Hematopoietic multipotent progenitor cell treated with erythropoietin and hydrocortisone succinate and interleukin-3 and kit ligand, for 8 days (in vitro differentiated cells): ENCODE measurements at regions not wholly inside any gene's neighbourhood (a gene's known extent, or its start where the extent isn't known, plus 50 kb on each side); places are given as distances from the start of the nearest gene placed in this dataset.
A peak's percentile ranks its signal among the peaks of the same experiment; 100 is the strongest.

Experiments
- DNase-seq: peaks from one replicate; pipeline ENCODE4 v3.0.0-alpha.2; 2015

DNA sequence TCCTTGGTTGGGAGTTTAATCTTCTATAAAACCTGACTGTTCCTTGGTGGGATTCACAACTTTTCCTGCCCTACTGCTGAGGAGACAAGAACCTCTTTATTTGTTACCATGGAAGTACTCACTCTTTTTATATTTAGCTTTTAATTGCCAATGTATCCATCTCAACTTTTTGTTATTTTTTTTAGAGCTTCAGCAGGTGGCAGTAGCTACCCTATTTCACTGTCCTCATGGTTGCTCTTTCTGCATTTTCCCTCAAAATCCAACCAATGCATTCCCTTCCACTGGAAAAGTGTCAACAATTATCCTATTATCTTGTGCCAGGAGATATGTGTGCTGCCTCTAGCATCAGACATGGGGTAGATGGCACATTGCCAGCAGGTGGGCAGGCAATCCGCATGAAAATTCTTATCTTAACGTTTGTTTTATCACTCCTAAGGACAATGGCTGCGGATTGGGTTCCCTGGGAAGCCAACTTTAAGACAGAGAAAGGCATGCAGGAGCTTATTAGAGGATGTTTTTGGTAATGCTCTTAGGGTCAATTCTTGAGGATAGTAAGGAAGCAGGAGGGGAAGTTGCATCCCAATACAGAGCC, 406.4 kb downstream of the SNAPC1 start:
- no peak for DNase-seq

DNA sequence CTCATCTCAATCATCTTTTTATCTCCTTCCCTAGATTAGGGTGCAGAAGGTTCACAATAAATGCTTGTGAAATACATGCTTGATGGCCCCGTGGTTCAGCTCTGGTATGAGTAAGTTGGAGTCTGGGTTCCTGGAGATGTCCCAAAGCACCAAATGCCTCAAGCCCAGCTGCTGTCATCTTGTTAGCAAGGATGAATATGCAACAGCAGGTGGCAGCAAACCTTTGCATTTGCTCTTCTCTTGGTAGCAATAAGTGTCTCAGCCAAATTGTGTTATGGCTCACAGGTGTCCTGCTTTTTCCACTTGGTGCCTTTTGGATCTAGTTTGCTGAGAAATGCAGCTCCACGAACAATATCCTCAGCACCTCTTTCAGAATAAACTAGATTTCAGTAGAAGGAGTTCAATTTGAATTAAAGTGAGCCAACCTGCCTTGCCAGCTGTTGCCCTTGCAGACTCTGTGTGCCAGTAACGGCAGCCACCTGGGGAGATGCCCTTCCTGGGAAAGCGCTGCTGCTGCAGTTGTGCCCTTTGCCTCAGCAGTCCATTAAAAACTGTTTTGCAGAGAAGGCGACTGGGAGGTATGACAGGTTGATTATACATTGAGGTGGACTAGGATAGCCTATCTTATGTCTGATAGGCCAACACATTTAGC, 417.3 kb downstream of the SNAPC1 start:
- peak; percentile 49 for DNase-seq

DNA sequence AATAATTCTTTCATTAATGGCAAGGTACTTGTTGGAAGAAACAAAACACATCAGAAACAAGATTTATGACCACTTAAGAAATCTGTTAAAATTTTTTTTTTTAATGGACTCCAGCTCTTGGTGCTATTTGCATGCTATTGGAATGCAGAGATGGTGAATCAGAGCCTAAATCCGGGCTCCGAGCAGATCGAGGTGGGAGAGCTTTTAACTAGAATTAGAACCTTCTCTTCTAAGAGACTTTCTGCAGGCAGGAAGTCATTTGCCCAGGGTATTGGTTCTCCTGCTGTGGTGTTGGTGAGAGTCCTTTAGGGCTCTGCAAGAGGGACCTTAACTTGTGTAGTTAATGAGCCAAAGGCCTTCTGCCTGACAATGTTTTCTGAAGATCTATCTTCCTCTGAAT, 419.4 kb downstream of the SNAPC1 start:
- DNase-seq: no peak

DNA sequence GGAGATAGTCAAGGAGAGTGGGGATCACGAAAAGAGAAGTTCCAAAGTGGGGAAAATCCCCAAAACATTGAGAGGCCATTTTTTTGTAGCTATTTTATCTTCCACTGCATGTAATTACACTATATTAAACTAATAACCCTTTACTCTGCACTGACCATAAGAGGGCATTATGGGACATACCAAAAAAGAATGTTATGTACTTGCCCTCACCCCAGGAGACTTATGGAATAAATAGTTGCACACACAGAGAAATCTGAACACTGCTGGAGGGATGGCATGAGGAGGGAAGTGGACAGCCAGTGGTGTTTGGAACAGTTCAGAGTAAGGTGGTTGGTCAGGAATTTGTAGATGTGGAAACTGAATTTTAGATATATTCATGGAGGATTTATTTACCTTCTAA, 422.9 kb downstream of the SNAPC1 start:
- DNase-seq: no peak

DNA sequence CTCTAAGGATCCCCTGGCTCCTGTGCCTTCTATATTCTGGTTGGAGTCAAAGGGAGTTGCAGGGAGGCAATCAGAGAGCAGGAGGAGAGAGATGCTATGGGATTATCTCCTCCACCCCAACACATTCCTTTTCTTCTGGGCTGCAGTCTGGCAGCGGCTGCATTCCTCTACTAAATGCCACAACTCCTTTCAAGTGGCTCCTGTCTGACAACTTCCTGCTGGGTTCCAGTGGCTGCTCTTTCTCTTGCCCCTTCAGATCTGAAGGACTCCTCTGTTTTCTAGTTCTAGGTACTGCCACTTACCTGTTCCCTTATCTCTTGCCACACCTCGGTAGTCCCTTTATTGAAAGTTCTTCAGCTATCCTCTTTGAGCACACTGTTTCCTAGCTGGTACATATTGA, 425.0 kb downstream of the SNAPC1 start:
- DNase-seq: no peak

DNA sequence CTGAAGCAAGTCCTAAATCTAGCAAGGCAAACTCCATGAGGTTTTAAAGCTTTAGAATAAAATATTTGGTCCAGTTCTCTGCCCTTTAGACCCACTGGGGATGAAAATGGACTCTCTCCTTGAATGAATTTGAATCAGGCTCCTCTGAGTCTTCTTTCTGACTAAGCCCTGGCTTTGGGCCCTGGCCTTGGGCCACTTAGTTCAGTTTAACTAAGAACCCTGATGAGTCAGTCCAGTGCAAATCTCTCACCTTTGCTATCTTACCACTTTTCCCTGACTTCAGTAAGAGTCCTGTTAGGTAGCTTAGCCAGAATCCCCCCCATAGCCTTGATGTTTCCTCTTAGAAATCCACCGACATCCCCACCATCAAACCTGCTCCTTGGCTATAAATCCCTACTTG, 427.5 kb downstream of the SNAPC1 start:
- DNase-seq: no peak

DNA sequence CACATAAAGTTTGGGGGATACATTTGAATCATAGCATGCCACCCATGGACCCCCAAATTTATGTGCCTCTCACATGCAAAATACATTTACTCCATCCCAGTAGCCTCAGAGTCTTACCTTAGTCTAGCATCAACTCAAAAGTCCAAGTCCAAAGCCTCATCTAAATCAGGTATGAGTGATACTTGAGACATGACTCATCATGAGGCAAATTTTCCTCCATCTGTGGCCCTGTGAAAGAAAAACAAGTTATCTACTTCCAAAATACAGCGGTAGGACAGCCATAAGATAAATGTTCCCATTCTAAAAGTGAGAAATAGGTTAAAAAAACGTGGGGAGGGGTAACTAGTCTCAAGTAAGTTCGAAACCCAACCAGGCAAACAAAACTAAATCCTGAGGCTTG, 444.2 kb downstream of the SNAPC1 start:
- no peak for DNase-seq

DNA sequence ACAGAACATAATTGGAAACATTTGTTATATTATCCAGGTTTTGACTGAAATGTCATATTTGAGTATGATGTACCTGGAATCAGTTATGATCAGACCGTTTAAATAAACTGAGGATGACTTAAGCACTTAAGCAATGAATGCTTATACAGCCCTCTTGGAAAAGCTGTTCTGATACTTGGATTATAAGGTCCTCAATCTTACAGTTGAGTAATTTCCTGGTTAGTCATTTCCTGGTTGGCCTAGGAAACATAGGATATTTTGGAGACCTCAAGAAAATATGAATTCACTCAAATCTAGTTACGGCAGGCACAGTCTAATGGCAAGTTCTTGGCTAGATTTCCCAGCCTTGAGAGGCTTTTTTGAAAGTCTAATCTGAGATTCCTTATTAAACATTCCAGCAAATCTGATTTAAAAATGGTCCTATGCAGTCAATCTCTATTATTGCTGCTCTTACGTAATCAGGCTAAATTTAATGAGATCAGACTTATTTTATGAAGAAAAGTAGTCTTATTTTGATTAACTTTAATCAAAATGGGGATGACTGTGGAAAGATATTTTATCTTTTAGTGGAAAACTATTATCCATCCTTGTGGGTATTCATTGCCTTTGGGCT, 447.2 kb downstream of the SNAPC1 start:
- no peak for DNase-seq

DNA sequence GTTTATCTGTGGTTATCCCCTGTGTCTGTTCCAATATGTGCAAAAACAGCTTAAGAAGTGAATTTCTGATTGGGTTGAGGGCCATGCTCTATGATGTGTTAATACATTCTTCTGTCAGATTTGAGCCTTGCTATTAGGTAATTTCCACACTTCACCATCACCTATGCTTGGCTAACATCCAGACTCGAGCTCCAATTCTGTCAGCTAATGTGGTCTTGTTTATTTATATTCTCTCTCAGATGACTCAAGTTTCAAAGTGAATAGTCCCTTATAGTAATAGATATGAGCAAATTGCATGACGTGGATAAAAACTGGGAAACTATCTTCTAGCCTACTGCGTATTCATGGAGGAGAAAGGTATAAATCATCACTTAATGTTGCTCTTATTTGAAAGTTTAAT, 451.3 kb downstream of the SNAPC1 start:
- DNase-seq: no peak

DNA sequence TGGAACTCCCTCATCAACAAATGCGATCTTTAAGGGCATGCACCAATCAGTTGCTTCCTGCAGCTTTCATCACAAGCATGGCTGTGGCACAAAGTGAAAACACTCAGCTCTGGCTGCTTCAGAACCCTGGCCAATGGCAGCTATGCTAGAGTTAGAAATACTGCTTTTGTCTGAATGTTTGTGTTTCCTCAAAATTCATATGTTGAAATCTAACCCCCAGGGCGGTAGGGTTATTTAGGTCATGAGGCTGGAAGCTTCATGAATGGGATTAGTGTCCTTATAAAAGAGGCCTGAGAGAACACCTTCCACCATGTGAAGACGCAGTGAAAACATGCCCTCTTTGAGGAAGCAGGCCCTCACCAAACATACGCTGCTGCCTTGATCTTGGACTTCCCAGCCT, 453.9 kb downstream of the SNAPC1 start:
- DNase-seq: no peak

DNA sequence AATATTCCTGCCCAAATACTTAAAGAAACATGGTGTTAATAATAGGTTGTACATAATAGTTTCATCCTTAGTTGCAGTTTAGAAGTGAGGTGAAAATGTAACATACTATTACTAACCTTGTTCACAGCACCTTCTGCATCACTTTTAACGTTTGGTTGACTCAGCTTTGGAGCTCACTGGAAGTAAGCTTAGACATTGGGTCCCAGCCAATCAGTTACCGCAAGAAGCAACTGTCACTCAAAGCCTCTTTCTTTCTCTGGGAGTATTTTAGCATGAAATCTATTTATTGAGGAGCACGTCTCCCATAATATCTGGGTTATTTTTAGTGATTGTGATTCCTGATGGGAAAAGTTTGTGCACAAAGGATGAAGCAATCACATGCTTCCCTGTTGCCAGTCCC, 472.6 kb downstream of the SNAPC1 start:
- DNase-seq: no peak

DNA sequence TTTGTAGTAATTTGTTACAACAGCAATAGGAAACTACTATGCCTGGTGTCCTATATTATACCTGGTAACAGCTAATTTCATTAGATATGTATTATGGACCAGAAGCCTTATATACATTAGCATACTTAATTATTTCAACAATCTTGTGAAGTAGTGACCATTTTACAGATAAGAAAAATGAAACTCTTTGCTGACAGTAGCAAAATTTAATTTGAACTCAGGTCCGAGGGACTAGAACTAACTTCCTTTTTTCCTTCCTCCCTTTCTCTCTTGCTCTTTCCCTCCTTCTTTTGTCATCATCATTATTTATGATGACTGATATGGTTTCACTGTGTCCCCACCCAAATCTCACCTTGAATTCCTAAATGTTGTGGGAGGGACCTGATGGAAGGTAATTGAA, 482.0 kb downstream of the SNAPC1 start:
- no peak for DNase-seq

DNA sequence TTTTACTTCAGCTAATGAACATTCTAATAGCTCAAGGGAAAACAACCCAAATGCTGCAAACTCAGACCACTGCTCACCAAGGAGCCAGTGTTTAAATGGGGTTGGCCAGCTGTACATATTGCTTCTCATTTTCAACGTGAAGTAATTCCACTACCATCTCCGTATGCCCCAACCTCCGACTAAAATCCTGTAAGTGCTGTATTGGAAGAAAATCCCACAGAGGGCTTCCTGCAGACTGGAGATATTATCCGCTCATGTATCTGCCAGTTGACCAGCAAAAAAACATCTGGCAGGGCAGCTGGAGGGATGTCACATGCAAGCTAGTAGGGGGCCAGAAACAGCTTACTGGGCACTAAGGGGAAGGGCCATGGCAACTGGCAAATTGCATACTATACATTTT, 485.0 kb downstream of the SNAPC1 start:
- no peak for DNase-seq

DNA sequence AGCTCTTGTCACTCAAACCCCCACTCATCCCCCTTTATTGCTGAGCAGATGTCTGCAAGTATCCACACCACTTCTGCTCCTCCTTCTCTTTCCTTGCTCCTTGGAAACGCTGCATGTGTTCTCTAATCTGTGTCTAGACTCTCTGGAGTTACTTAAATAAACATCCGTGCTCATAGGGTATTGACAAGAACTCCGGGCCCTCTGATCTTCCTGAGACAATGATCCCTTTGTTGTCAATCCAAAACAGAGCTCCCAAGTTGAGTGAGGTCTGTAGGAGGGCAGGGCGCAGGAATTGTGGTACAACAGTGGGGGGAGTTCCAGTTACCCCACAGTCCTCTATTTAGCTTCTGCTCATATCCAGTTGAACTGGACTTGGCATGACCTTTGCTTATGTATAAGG, 489.0 kb downstream of the SNAPC1 start:
- DNase-seq: no peak

DNA sequence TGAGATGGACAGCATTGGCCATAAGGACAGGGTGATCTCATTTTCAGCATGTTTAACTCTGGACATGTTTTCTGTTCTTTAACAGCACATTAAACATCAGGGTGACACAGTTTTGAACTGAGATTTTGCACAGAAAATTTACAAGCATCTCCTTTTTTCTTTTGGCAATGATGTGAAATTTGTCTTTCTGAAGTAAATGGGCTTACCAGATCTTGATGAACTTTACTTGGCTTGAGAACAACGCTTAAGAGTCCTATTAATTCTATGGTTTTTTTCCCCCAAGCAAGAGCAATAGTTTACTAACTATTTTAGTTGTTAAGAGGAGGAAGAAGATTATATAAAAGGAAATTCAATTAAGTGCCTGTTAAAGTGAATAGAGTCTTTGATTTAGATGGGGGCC, 491.0 kb downstream of the SNAPC1 start:
- DNase-seq: no peak

DNA sequence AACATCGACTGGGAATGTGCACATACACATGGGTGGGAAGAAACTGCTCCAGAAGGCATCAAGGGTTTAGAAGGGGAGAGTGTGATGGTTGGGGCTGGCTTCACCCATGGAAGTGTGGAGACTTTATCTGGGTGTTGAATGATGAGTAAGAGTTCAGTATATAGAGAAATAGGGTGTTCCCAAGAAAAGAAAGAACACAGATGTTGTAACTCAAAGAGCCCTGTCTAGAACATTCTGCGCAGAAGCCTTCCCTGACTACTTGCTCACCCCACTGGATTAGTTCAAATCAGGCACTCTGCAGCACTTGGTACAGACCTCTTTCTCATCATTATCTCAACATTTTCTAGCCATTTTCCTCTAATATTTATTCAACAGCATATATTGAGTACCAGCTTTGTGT, 491.7 kb downstream of the SNAPC1 start:
- no peak for DNase-seq

DNA sequence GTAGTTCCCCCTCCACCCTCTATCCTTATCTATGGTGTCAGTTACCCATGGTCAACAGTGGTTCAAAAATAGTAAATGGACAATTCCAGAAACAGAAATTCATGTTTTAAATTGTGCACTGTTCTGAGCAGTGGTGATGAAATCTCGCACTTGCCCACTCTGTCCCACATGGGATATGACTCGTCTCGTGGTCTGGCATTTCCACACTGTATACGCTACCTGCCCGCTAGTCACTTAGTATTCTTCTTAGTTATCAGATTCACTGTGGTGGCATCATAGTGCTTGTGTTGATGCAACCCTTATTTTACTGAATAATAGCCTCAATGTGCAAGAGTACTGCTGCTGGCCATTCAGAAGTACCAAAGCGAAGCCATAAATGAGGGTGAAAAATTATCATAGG, 507.0 kb downstream of the SNAPC1 start:
- DNase-seq: no peak

DNA sequence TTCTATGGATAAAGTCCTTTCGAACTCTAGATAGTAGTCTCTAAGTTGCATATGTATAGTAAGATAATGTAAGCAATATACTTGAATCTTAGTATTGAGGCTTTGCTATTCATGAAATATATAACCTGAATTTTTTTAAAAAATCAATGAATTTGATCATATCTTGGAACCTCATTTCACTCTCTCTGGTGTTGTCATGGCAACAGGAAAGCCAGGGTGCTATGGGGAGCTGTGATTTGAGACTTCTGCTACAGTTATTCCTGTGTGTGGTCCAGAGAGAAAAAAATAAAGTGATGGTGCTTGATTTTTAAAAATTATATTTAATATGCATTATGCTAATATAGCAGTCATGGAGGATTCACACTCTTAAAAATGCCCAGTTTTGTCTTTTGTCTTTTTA, 508.0 kb downstream of the SNAPC1 start:
- no peak for DNase-seq

DNA sequence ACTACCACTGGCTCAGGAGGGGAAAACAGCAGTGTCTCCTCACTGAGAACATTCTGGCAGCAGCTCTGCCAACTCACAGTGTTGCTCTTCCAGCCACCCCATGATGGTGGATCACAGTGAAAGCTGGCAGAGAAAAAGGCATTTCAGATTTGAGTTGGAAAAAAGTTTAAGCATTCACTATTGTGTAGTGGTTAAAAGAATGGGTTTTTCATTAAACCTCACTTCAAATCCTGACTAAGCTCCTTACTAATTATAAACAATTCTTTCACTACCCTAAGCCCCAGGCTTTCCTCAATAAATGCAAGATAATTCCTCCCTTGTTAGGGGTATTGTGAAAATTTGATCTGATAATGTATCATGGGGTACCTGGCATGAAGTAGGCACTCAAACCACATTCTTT, 518.1 kb downstream of the SNAPC1 start:
- DNase-seq: no peak

DNA sequence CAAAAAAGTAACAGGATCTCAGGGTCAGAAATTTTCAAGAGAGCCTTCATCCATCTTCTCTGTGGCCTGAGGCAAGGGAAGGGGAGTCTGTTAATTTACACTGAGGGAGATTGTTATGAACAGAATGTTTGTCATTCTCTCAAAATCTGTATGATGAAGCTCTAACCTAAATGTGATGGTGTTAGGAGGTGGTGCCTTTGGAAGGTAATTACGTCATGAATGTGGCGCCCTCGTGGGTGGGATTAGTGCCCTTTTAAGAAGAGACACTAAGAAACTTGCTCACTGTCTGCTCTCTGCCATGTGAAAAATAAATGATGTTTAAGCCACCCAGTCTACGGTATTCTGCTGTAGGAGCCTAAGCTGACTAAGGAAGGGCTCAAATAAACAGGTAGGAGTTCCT, 521.6 kb downstream of the SNAPC1 start:
- DNase-seq: no peak

DNA sequence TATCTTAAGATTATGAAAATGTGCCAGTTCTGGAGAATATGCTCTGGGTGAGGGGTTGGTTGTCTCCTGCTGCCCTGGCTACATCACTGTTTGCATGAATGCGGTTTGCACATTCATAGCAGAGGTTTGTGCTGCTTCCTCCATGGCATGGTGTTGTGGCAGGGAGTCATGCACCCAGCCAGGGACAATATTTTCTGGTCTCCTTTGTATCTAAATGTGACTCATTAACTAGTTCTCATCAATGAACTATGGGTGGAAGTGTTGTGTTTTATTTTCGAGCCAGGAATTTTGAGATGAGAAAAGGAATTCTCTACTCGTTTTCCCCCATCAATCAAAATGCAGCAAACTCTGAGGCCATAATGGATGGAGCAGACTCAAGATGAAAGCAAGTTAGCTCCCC, 527.3 kb downstream of the SNAPC1 start:
- DNase-seq: no peak

DNA sequence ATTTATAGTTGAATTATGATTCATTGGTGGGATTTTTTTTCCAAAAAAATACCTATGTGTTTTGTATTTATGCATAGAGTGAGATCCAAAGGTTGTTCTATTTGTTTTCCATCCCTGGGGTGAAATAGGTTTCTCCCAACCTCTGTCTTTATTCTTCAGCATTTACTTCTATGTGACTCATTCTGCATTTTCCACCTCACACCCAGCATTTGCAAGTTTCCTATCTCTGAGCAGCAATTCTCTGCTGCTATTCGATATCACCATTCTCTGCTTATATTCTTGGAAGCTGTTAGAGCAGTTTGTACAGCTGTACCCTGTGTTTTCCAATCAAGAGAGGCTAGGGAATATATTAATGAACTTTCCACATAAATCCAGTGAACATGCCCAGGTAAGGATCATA, 538.9 kb downstream of the SNAPC1 start:
- no peak for DNase-seq

DNA sequence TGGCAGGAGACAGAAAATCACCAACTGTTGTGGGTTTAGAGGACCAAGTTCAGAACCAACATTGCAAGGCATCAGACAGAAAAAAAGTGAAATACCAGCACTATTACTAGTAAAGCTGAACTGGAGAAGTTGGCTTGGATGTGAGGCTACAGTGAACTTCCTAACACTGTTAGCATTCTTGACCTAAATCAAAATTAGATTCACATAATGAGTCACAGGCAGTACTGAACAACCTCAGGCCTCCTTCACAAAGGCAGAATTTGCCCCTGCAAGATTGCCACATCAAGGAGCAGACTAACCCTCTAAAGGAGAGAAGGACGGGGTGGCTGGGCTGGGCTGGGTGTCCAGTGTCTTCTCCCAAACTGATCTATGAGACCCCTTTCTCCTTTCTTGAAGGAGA, 539.7 kb downstream of the SNAPC1 start:
- no peak for DNase-seq

DNA sequence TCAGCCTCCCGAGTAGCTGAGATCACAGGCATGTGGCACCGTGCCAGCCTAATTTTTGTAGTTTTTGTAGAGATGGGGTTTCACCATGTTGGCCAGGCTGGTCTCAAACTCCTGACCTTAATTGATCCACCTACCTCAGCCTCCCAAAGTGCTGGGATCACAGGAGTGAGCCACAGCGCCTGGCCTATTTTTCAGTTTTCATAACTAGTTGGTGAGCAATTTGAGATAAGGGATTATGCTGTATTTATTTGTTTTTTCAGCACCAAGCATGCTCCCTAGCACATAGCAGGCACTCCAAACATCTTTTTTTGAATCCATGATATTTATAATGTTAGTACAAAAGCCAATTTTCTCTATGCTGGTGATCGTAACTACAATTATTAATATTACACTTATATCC, 541.2 kb downstream of the SNAPC1 start:
- no peak for DNase-seq

DNA sequence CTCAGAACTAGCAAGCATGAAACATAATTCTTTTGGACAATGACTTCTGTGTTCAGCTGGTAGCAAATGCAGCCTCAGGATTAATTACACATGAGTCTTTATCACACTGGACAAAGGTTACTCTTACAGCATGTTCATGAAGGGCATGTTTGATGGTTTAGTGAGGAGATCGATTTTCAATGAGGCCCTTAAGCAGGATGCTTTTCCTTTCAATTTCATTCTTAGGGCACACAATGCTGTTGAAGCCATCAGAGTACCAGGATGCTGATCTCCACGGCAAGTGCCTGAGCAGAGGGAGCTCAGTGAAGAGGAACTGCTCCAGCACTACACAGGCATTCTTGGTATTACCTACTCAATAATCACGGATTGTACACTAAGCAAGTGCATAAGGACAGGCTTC, 542.0 kb downstream of the SNAPC1 start:
- no peak for DNase-seq
